ENCODE measurements at regions not wholly inside any gene's neighbourhood (a gene's known extent, or its start where the extent isn't known, plus 50 kb on each side); places are given as distances from the start of the nearest gene placed in this dataset.

DNA sequence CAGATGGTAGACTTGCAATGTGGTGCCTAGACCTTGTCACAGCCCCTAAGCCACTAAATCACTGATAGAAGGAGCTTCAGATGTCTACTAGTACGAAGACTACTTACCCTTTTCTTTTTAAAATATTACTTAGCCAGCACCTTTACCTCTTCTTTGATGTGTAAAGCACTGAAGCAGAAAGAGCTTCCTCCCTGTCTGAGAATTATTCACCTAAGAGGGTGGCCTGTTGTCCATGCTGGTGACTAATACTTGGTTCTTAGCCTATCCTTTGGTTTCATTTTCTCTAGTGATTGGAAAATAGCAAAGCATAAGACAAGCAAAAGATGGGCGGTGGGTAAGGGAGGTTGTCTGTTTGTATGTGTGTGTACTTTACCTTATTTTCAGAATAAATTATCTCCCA, 794.6 kb downstream of the TFAP2A start:
- intact Hi-C loops (cut with micrococcal nuclease), result no loop called here

- intact Hi-C loops (cut with micrococcal nuclease), result no loop called here
These were observed 800.1 kb downstream of the TFAP2A start for GRCh38 chr6:9614778-9615177.

DNA sequence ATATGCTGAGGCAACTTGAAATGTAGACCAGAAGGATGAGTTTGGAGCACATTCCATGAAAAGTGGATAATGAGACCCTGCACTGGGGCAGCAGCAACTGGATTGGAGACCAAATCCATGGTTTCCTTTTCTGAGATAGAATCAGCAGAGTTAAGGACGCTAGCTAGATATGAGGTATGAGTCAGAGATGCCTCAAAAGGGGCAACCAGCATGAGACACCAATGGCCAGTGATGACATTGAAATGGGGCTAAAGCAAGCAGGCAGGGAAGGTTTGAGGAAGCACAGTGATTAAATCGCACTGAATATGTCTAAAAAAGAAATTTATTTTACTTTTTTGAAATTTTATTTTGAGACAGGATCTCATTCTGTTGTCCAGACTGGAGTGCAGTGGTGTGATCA, 802.4 kb downstream of the TFAP2A start:
- intact Hi-C loops (cut with micrococcal nuclease), result no loop called here

DNA sequence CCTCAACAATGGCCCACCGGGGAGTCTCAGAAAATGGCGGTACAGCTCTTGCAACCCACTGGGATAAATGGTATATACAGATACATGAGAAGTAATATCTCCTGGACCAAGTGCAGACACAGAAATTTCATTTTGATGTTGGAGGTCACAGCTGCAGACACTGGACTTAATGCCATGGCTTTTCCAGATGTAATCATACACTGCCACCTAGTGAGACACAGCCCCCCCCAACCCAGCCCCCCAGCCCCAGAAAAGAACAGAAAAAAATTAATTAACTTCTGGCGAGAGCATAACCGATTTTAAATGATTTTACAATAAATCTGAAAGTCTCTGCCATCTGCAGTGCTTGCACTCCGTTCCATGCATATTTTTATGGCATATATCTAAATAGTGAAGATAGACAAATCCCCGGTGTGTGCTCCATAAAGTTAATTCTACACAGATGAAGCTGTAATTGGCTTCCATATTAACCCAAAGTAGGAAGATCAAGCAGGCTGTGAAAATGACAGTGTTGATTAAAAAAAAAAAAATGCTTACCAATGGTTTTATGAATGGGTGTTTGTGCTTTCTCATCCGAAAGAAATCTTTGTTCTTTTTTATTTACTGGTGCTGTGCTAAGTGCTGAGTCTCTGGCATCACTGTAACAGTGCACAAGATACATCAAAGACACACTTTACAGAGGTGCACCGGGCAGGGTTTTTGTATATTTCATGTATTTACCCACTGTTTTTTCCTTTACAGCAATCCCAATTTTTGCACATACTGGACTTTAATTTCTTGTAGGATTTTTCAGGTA, 804.1 kb downstream of the TFAP2A start:
- intact Hi-C loops (cut with micrococcal nuclease), result no loop called here

DNA sequence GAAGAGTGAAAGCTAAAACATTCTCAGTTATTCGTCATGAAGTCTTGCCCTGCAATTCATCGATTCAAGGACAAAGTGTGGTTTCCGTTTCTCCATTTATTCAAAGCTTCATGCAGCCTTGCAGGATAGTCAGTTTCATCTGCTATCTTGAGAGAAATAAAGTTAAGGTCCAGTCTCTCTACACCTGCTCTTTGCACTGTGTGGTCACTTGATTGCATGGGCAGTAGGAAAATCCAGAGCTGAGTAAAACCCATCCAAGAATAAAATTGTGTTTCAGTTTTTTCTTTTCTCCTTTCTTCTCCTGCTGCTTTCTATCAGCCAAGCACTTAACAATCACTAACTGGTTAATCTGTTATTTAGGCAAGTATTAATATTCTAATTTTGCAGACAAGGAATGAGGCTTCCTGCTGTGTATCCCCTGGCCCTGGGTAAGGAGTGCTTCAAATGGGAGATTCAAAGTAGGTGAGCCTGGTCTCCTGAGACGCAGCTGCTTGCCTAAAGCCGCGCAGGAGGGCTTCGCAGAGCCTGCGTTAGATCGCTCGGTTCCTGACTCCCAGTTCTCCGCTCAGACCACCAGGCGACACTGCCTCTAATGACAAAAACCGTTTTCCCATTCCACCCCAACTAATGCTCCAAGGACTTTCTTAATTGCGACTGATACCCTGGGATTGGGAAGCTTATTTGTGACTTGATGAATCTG, 808.3 kb downstream of the TFAP2A start:
- intact Hi-C loops (cut with micrococcal nuclease), result no loop called here

- intact Hi-C loops (cut with micrococcal nuclease), result no loop called here
These were observed 820.1 kb downstream of the TFAP2A start for GRCh38 chr6:9594746-9595145.

DNA sequence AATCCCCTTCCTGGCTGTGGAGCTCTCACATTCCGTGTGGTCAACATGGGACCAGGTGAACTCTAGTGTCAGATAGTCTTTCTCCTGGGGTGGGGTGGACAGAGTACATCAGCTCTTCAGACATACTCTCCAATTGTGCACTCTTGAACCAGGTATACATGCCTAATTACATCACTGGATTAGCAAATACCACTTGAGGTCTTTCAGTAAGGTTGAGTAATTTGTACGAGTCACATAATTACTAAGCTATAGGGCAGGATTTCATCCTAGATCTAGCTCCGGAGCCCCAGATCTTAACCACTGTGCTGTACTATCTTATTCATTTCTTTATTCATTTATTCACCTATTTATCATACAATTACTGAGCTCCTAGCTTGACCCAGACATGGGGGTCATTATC, 821.3 kb downstream of the TFAP2A start:
- intact Hi-C loops (cut with micrococcal nuclease), result no loop called here

DNA sequence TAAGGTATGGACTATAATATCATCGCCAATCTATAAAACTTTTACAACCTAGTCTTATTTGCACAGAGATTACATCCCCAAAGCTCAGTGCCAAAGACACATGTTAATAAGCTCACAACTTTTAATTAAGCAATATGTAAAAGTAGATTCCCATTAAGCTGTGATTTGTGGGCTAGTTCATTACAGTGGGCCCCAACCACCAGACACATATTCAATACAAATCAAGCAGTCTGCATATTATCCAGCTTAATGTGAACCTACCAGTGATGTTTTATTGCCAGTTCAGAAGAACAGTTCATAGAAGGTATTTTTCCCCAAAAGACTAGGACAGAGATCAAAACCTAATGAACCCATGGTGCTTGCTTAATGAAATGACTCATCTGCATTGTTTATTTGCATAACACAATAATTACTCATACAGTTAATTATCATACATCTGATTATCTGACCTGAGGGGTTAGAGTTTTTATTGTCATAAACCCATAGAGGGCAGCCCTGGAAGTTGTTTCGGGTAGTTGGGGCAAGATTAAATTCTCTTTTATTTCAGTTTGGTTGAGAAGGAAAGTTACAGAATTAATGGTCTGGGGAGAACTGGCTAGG, 831.0 kb downstream of the TFAP2A start:
- intact Hi-C loops (cut with micrococcal nuclease), result no loop called here

GRCh38 chr6:9581155-9581554, 833.7 kb downstream of the TFAP2A start:
- intact Hi-C loops (cut with micrococcal nuclease), result no loop called here

GRCh38 chr6:9576521-9576920, 838.4 kb downstream of the TFAP2A start:
- intact Hi-C loops (cut with micrococcal nuclease), result no loop called here

DNA sequence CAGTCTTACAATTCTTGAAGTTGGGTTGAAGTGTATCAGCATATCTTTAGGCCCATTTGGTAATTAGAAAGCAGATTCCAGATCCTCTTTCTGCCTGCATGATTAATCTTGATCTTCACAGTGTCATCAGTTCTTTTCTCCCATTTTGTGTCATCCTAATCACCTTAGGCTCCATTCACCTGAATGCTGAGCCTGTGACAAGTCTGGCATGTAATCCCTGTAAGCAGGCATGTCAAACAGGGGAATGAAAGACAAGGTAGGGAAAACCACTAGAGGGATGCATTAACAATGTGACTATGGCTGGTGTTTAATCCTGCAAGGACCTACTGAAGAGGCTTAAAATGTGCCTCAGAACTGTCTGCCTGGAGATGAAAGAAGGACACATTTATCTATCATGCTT, 848.8 kb downstream of the TFAP2A start:
- intact Hi-C loops (cut with micrococcal nuclease), result no loop called here

- intact Hi-C loops (cut with micrococcal nuclease), result no loop called here
These were observed 850.9 kb downstream of the TFAP2A start for GRCh38 chr6:9564021-9564420.

DNA sequence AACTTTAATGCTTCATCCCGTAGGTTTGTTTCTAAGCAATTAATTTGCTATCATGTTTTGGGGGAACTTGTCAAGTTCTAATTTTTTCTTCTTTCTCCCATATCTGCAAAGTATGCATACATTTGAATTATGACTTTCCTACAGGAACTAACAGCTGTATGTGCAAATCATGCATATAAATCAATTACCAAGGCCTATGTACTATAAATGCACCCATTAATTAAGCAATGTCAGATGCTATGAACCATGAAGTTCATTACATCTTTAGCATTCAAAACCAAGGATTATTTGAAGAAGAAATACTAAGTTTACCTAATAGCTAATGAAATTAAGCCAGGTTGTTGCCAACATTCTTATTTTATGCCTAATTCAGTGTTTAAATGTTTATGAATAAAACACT, 851.3 kb downstream of the TFAP2A start:
- intact Hi-C loops (cut with micrococcal nuclease), result no loop called here

DNA sequence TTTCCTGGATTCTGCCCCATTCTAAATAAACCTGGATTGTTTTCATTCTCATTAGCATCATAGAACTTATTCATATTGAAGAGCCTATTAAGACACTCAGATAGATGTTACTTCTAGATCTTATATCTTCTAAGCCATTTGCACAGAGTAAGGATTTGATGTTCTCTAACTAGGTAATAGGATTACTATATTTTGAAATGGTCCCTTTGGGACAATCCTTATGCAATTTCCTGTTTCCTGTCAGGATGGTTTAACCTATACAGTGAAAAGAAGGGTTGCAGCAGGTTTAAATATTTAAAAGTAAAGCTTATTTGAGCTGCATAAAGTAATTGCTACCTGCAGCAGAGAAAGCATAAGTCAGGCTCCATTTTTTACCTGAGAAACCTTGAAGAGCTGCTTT, 860.1 kb downstream of the TFAP2A start:
- intact Hi-C loops (cut with micrococcal nuclease), result no loop called here

- intact Hi-C loops (cut with micrococcal nuclease), result no loop called here
These were observed 860.6 kb downstream of the TFAP2A start for GRCh38 chr6:9554323-9554722.

DNA sequence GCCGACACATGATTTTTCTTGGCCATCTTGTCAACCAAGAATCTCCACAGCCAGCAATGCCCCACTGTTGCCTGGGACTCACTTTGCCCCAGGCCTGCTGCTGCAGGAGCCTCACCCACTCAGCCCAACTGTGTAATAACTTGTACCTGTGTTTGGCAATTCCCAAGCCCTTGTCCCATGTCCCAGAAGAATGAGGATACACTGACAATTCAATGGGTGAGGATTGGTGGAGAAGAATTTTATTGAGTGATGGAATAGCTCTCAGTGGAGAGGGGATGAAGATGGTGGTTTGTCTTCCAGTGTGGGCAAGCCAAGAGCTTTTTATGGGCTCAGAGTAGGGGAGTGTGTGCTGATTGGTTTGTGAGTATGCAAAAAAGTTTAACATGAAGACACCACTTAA, 861.9 kb downstream of the TFAP2A start:
- intact Hi-C loops (cut with micrococcal nuclease), result no loop called here

- intact Hi-C loops (cut with micrococcal nuclease), result loop anchor here (5.0 kb wide), 1 partner anchor 561 kb away; no protein-coding TSS in a partner anchor
These were observed 871.2 kb downstream of the TFAP2A start for GRCh38 chr6:9543649-9544048.

GRCh38 chr6:9540534-9541126, 874.2 kb downstream of the TFAP2A start:
- intact Hi-C loops (cut with micrococcal nuclease), result loop anchor here (1.0 to 5.0 kb wide), 3 partner anchors 558 to 895 kb away; no protein-coding TSS in a partner anchor

DNA sequence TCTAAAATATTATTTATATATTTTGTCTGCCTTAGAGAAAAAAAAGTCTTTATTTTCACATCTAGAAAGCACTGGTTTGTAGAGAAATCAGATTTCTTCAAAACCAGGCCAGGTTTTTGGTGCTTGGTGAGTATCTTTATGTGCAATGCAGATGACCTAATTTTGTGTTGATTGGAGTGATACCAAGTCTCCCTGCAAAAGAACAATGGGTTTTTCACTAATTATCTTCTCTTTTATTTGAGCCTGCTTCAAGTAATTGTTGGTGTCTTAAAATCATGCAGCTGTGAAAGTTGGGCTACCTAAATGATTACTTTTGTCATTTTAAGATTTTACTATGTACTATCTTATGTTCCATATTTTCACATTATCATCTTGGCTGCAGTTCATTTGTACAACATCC, 874.7 kb downstream of the TFAP2A start:
- intact Hi-C loops (cut with micrococcal nuclease), result loop anchor here (1.0 to 5.0 kb wide), 3 partner anchors 558 to 895 kb away; no protein-coding TSS in a partner anchor

- intact Hi-C loops (cut with micrococcal nuclease), result no loop called here
These were observed 875.6 kb downstream of the TFAP2A start for GRCh38 chr6:9539231-9539755.

DNA sequence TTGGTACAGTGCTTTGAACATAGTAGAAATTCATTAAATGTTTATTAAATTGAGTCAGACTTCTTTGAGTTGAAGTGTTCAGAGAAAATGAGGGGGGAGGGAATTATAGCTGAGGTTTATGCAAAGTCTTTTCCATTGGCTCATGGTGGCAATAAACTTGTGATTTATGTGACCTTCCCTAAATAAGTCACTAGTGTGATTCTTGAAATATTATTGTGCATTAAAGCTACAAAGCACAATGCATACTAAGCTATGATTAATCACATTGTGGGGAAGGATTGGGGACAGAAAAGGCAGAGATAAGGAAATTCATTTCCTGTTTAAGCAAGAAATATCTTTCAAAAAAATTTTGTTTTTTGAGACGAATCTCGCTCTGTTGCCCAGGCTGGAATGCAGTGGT, 877.5 kb downstream of the TFAP2A start:
- intact Hi-C loops (cut with micrococcal nuclease), result no loop called here

DNA sequence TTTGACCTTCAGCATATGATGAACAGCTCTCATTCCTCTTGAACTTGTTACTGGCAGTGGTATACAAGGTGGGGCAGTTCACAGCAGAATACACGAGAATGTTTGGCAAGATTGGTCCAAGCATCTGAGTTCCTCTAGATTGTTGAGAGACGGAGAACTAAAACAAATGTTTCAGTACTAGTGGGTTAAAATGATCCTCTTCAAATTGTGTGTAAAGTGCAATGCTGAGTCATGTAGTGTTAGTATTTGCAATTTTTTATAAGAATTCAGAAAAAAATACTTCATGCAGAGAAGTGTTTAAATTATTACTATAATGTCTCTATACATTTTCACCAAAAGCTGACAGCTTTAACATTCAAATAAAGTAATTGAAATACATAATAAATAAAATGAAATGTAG, 879.8 kb downstream of the TFAP2A start:
- intact Hi-C loops (cut with micrococcal nuclease), result no loop called here

Data from T-helper 1 cell treated with Interleukin-12 subunit alpha and Interleukin-12 subunit beta and Interleukin-4 antibody, amounts not matched to agents 30 ng/mL and 1 ng/mL, for 36 hours (primary cell).